Body of pancreas (tissue), 4 donors: ENCODE measurements at regions not wholly inside any gene's neighbourhood (a gene's known extent, or its start where the extent isn't known, plus 50 kb on each side); places are given as distances from the start of the nearest gene placed in this dataset.

ENCODE experiments used
- ATAC-seq: fragments of 150-250 bp; one replicate; pipeline ENCODE4 v1.9.1; 2016
- DNase-seq, 4 donors: peaks; one replicate each; pipeline ENCODE4 v3.0.0-alpha.2; 2019
- H3K27ac ChIP-seq, 4 donors: fragments of 200-600 bp; sonication (generic); 1 replicate in 3 of 4; 2 replicates in 1 of 4; pipeline versions ENCODE4 v1.5.1 to v1.6.1; 2016 to 2019; ENCODE audit warnings: mild to moderate bottlenecking in 1 of 4, mixed read lengths in 1 of 4, moderate library complexity in 1 of 4
- H3K27me3 ChIP-seq, 2 donors: fragments of 200-600 bp; sonication (generic); one replicate each; pipeline ENCODE4 v1.6.0; 2016; ENCODE audit warnings: mild to moderate bottlenecking in 1 of 2
- H3K36me3 ChIP-seq, 2 donors: fragments of 200-600 bp; sonication (generic); replicated peaks in 1 of 2; 2 replicates each; pipeline ENCODE4 v1.5.1; 2016; ENCODE audit warnings: low read depth in 2 of 2; ENCODE audit not compliant: insufficient read depth in 1 of 2
- H3K4me1 ChIP-seq: fragments of 200-600 bp; sonication (generic); one replicate; pipeline ENCODE4 v1.6.0; 2016
- H3K4me3 ChIP-seq, 2 donors: fragments of 200-600 bp; sonication (generic); 1 replicate in 1 of 2; 2 replicates in 1 of 2; pipeline ENCODE4 v1.5.1; 2016 to 2019
- H3K9me3 ChIP-seq, 3 donors: fragments of 200-600 bp; sonication (generic); 1 replicate in 2 of 3; 2 replicates in 1 of 3; pipeline ENCODE4 v1.5.1; 2016
- POLR2A ChIP-seq, 3 donors: fragments of 450-650 bp; IDR thresholded peaks; one replicate each; pipeline ENCODE4 v1.6.1; 2016; ENCODE audit warnings: antibody characterized with exemption in 3 of 3, mild to moderate bottlenecking in 2 of 3
- WGBS, 2 donors: methylation state at CpG; one replicate each; pipeline ENCODE4 v1.1.5; 2017; 5-methylcytosine and 5-hydroxymethylcytosine counted together
- intact Hi-C: fragments of 100-400 bp; cut with DNase I; formaldehyde crosslinking; loops from one replicate; pipeline ENCODE4 v1.15.1; 2023
- TF ChIP-seq, protein P1 (sequence below), 7 experiments: fragments of 450-650 bp in 4 of 7; fragments of 200-600 bp in 3 of 7; sonication (generic) in 3 of 7; IDR thresholded peaks; one replicate each; pipeline ENCODE4 v1.5.1; 2016 to 2019; ENCODE audit warnings: antibody characterized with exemption in 7 of 7

DNA sequence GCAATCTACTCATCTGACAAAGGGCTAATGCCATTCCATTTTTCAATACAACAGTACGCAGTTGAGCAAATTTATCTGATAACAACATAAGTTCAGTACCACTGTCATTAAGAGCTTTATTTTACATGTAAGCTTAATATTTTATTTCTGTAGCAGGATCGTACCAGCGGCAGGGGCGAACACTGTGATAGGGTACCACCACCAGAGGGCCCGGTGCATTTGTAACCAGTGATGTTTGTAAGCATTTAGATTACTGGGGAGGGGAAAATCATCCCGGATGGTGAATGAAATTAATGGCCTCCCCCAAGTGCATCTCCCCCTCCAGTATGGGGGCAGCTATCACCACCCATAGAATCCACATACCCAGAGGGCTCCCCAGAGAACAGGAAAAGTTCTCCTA is 179.0 kb downstream of the ADGRA3 start:
- intact Hi-C loops, result no loop called here
- WGBS, 2 donors, result 92 to 97% methylated on average over 6 of the region's 6 CpGs
- TF ChIP-seq, protein P1, sequence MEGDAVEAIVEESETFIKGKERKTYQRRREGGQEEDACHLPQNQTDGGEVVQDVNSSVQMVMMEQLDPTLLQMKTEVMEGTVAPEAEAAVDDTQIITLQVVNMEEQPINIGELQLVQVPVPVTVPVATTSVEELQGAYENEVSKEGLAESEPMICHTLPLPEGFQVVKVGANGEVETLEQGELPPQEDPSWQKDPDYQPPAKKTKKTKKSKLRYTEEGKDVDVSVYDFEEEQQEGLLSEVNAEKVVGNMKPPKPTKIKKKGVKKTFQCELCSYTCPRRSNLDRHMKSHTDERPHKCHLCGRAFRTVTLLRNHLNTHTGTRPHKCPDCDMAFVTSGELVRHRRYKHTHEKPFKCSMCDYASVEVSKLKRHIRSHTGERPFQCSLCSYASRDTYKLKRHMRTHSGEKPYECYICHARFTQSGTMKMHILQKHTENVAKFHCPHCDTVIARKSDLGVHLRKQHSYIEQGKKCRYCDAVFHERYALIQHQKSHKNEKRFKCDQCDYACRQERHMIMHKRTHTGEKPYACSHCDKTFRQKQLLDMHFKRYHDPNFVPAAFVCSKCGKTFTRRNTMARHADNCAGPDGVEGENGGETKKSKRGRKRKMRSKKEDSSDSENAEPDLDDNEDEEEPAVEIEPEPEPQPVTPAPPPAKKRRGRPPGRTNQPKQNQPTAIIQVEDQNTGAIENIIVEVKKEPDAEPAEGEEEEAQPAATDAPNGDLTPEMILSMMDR (IDR thresholded peaks at IDR 0.05), result no peak
- TF ChIP-seq POLR2A (IDR thresholded peaks at IDR 0.05), result no peak
- no peak overlapping the region for H3K4me3 ChIP-seq
- H3K27ac ChIP-seq, result no peak overlapping the region
- H3K27me3 ChIP-seq, result no peaks in the 10 kb centered on the region
- H3K4me1 ChIP-seq, result no peaks in the 10 kb centered on the region
- DNase-seq (no peak), ATAC-seq (no peak)
- H3K9me3 ChIP-seq, result no peaks in the 10 kb centered on the region
- H3K36me3 ChIP-seq, result no peaks in the 10 kb centered on the region

DNA sequence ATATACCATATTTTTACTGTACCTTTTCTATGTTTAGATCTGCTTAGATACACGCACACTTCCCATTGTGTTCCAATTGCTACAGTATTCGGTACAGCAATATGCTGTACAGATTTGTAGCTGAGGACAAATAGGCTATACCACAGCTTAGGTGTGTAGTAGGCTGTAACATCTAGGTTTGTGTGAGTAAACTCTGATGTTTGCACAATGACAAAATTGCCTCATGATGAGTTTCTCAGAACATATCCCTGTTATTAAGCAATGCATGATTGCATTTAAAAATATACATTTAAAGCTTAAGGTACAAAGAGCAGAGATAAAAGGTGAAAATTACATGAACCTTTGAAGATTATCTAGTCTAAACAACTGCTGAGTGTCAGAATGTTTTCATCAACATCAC is 181.7 kb downstream of the ADGRA3 start:
- no peak for DNase-seq
- intact Hi-C loops, result no loop called here
- Histone ChIP-seq H3K27me3 (no peaks in the 10 kb centered on the region), H3K9me3 (peaks cover 0 to 4% (median 0%) of the 10 kb centered on the region in 3 donors), H3K36me3 (no peaks in the 10 kb centered on the region), H3K27ac (no peak overlapping the region), H3K4me3 (no peak overlapping the region), H3K4me1 (no peaks in the 10 kb centered on the region)
- 91 to 94% methylated on average over 2 of the region's 2 CpGs for WGBS, 2 donors
- TF ChIP-seq POLR2A (IDR thresholded peaks at IDR 0.05), result no peak
- TF ChIP-seq, protein P1 (IDR thresholded peaks at IDR 0.05), result no peak
- no peak for ATAC-seq

DNA sequence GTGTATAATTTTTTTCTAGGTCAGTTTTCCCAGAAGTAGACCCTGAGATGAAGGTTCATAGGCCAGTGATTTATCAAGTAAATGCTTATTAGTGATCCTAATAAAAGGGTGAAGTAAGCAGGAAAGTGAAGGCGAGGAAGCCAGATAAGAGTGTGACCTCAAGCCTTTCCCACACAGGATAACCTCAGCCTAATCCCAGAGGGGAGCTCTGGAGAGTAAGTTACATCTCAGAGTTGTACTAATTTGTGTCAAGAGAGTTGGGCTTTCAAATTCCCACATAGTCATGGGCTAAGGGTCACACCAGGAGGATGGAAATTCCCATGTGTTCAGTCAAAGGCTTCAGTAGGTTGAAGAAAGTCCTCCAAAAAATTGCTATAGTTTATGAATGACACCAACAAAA is 191.4 kb downstream of the ADGRA3 start:
- no peak for TF ChIP-seq POLR2A (IDR thresholded peaks at IDR 0.05)
- TF ChIP-seq, protein P1 (IDR thresholded peaks at IDR 0.05), result no peak
- no peak overlapping the region for H3K4me3 ChIP-seq
- intact Hi-C loops, result no loop called here
- no peak overlapping the region for H3K27ac ChIP-seq
- H3K4me1 ChIP-seq, result no peaks in the 10 kb centered on the region
- peaks cover 0 to 1% (median 0%) of the 10 kb centered on the region in 3 donors for H3K9me3 ChIP-seq
- no peaks in the 10 kb centered on the region for H3K27me3 ChIP-seq
- no peaks in the 10 kb centered on the region for H3K36me3 ChIP-seq
- ATAC-seq (no peak), DNase-seq (no peak)
- 71 to 89% methylated on average over 1 of the region's 1 CpG for WGBS, 2 donors

DNA sequence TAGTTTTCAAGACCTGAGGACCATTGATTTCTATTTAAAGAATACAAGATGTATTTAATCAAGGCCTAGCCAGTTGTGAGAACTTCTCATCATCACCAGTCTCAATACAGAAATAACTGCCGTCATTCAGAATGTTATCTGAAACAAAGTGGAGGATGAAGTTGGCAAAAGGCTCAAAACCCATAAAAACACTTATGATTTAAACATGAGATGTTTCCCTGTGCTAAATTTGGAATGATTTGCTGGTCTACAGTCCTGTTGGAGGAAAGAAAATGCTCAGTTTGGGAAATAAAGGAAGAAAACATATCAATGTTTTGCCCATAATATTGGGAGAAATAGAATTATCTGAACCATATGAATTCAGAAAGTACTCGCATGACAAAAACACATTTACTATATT is 192.2 kb downstream of the ADGRA3 start:
- DNase-seq, result no peak
- H3K36me3 ChIP-seq, result no peaks in the 10 kb centered on the region
- H3K4me3 ChIP-seq, result no peak overlapping the region
- no peaks in the 10 kb centered on the region for H3K27me3 ChIP-seq
- 90 to 93% methylated on average over 2 of the region's 2 CpGs for WGBS, 2 donors
- H3K4me1 ChIP-seq, result no peaks in the 10 kb centered on the region
- no peak overlapping the region for H3K27ac ChIP-seq
- TF ChIP-seq, protein P1 (IDR thresholded peaks at IDR 0.05), result no peak
- TF ChIP-seq POLR2A (IDR thresholded peaks at IDR 0.05), result no peak
- H3K9me3 ChIP-seq, result no peaks in the 10 kb centered on the region
- intact Hi-C loops, result no loop called here
- ATAC-seq, result no peak

DNA sequence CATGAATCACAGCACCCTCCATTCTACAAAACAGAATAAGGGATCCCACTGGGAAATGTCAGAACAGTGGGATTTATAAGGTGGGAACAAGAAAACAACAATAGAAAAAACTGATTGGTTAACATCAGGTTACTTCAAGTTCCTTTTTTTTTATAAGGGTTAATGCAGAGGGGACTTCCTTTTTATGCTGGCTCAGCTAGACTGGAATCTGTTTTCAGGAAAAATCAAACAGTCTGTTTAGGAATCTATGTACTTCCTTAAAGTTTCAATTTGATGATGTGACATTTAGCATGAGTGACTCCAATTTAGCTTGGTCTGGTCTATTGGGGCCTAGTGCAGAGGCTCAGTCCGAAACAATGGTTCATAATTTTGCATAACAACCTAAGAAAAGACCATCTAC is 192.9 kb downstream of the ADGRA3 start:
- Histone ChIP-seq H3K36me3 (no peaks in the 10 kb centered on the region), H3K27ac (no peak overlapping the region), H3K4me1 (no peaks in the 10 kb centered on the region), H3K9me3 (no peaks in the 10 kb centered on the region), H3K27me3 (no peaks in the 10 kb centered on the region), H3K4me3 (no peak overlapping the region)
- no peak for ATAC-seq
- DNase-seq, result no peak
- intact Hi-C loops, result no loop called here
- WGBS, 2 donors, result 41 to 83% methylated on average over 1 of the region's 1 CpG
- TF ChIP-seq, protein P1 (IDR thresholded peaks at IDR 0.05), result no peak
- TF ChIP-seq POLR2A (IDR thresholded peaks at IDR 0.05), result no peak
